ENCODE measurements at regions not wholly inside any gene's neighbourhood (a gene's known extent, or its start where the extent isn't known, plus 50 kb on each side); places are given as distances from the start of the nearest gene placed in this dataset.

DNA sequence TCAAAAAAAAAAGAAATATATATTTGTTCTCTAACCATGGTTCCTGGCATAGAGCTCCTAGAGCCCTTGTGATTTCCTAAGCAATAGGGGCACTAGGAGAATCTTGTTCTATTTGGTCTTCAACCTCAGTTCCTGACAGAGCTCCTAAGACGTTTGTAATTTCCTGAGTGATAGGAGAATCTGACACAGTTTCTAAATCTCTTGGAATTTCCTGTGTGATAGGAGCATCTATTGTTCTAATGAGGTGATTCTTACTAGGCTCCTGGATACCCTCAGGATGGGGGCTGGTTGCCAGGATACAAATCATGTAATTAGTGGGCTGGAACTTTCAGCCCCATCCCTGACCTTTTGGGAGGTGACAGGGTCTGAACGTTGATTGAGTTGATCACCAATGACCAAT is 245.8 kb downstream of the ZEB2 start:
- BruUV-seq (replicated peaks) = no TSS peak
- in situ Hi-C loops (cut with MboI) (no loop called here), intact Hi-C loops (cut with micrococcal nuclease) (no loop called here)
- H2AFZ ChIP-seq (ENCODE audit: low read depth, low read length) = no peak overlapping the region
- ATAC-seq (no peak), FAIRE-seq (no peak), DNase-seq (ENCODE audit: extremely low read depth in 1 of 4, low spot score in 3 of 4) (no peak)
- H3K27ac ChIP-seq (ENCODE audit: extremely low read depth, low read depth, low read length) = no peak overlapping the region
- no peaks in the 10 kb centered on the region for H3K27me3 ChIP-seq (ENCODE audit: control insufficient read depth in 2 of 2, insufficient read depth in 2 of 2, low read length in 2 of 2)
- H3K4me2 ChIP-seq (ENCODE audit: insufficient read depth, low read length) = no peak overlapping the region
- H3K9me3 ChIP-seq (replicated peaks; ENCODE audit: control insufficient read depth, insufficient read depth, low read depth, low read length) = peaks cover 3% of the 10 kb centered on the region
- H3K79me2 ChIP-seq (ENCODE audit: control insufficient read depth, insufficient read depth, low read length) = no peaks in the 10 kb centered on the region
- H3K9me1 ChIP-seq (ENCODE audit: control insufficient read depth, insufficient read depth, low read length) = no peaks in the 10 kb centered on the region
- ChIA-PET POLR2A (interaction anchor here (0.6 kb wide), 1 partner anchor 147 kb away, joined by 3 read pairs; no protein-coding TSS in a partner anchor), CTCF (ENCODE audit: low intra/inter-chr PET ratio) (no interaction called here)
- H3K36me3 ChIP-seq (ENCODE audit: control insufficient read depth, insufficient read depth, low read length) = no peaks in the 10 kb centered on the region
- no peaks in the 10 kb centered on the region for H4K20me1 ChIP-seq (replicated peaks; ENCODE audit: control insufficient read depth, insufficient read depth, low read length)
- H3K9ac ChIP-seq (ENCODE audit: insufficient read depth in 1 of 2, low read depth in 2 of 2, low read length in 2 of 2) = no peak overlapping the region
- H3K4me3 ChIP-seq = no peak overlapping the region
- WGBS (ENCODE audit: insufficient coverage, low coverage, missing lambda C conversion rate) = 19% methylated on average over 2 of the region's 2 CpGs
- TF ChIP-seq ZNF551 (CRISPR knock-in tag; IDR thresholded peaks at IDR 0.05) (no peak), HIVEP1 (CRISPR knock-in tag; IDR thresholded peaks at IDR 0.05) (no peak), MEIS2 (IDR thresholded peaks at IDR 0.05; ENCODE audit: partially characterized antibody) (no peak), ZNF175 (CRISPR knock-in tag; IDR thresholded peaks at IDR 0.05; ENCODE audit: low read depth) (no peak), NR3C1 (CRISPR knock-in tag; IDR thresholded peaks at IDR 0.05) (no peak), ZNF274 (IDR thresholded peaks at IDR 0.05; ENCODE audit: borderline replicate concordance, low read depth, low read length) (no peak), ZNF224 (CRISPR knock-in tag; IDR thresholded peaks at IDR 0.05) (no peak), CEBPG (CRISPR knock-in tag; IDR thresholded peaks at IDR 0.05) (no peak), CEBPG (tag; conservative IDR thresholded peaks at IDR 0.05 in 1 of 2, IDR thresholded peaks at IDR 0.05 in 1 of 2) (no peak), CREM (IDR thresholded peaks at IDR 0.05; ENCODE audit: low read depth) (no peak), KLF13 (tag; IDR thresholded peaks at IDR 0.05; ENCODE audit: borderline replicate concordance, low read depth) (no peak), SMARCA5 (IDR thresholded peaks at IDR 0.05) (no peak), PRMT5 (CRISPR knock-in tag; IDR thresholded peaks at IDR 0.05) (no peak)
- no peaks in the 10 kb centered on the region; a peak in 2 of 5 replicates for H3K4me1 ChIP-seq (replicated peaks in 1 of 2; ENCODE audit: control insufficient read depth in 2 of 2, insufficient read depth in 2 of 2, low read length in 2 of 2)
